ENCODE measurements at regions not wholly inside any gene's neighbourhood (a gene's known extent, or its start where the extent isn't known, plus 50 kb on each side); places are given as distances from the start of the nearest gene placed in this dataset.

DNA sequence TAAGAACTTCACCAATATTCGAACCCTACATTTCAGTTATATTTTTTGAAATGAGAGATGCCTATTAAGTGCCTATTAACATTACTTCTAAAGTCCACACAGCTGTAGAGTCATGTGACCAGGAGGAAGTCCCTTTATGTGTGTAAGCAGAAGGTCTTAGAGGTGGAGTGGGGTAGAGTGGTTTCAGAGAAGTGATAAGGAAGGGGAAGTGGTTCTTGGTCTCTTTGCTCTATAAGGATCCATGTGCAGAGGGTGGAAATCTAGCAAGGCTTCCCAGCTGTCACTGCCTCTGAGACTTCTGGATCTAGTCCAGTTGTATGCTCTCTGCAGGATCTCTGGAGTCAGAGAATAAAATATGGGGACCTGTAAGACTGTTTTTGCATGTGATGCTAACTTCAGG lies 673.9 kb downstream of the FLRT2 start:
- no peaks in the 10 kb centered on the region for H3K9me2 ChIP-seq (replicated peaks; ENCODE audit: insufficient read depth)
- no peaks in the 10 kb centered on the region for H3K9me3 ChIP-seq (ENCODE audit: low read depth)
- H2AFZ ChIP-seq = no peak overlapping the region
- H3K4me3 ChIP-seq = no peak overlapping the region
- H4K20me1 ChIP-seq (ENCODE audit: insufficient read depth, poor library complexity, severe bottlenecking) = no peaks in the 10 kb centered on the region
- DNase-seq (ENCODE audit: low spot score) = no peak
- TF ChIP-seq, protein P1, sequence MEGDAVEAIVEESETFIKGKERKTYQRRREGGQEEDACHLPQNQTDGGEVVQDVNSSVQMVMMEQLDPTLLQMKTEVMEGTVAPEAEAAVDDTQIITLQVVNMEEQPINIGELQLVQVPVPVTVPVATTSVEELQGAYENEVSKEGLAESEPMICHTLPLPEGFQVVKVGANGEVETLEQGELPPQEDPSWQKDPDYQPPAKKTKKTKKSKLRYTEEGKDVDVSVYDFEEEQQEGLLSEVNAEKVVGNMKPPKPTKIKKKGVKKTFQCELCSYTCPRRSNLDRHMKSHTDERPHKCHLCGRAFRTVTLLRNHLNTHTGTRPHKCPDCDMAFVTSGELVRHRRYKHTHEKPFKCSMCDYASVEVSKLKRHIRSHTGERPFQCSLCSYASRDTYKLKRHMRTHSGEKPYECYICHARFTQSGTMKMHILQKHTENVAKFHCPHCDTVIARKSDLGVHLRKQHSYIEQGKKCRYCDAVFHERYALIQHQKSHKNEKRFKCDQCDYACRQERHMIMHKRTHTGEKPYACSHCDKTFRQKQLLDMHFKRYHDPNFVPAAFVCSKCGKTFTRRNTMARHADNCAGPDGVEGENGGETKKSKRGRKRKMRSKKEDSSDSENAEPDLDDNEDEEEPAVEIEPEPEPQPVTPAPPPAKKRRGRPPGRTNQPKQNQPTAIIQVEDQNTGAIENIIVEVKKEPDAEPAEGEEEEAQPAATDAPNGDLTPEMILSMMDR (IDR thresholded peaks at IDR 0.05; ENCODE audit: poor library complexity) = no peak
- no peak for TF ChIP-seq EZH2phosphoT487 (IDR thresholded peaks at IDR 0.05; ENCODE audit: low read depth, severe bottlenecking, unreplicated experiment)
- TF ChIP-seq EZH2 (IDR thresholded peaks at IDR 0.05; ENCODE audit: borderline replicate concordance) = no peak
- 79% methylated on average over 1 of the region's 1 CpG for WGBS (ENCODE audit: low lambda C conversion rate, missing lambda C conversion rate)
- no peaks in the 10 kb centered on the region for H3K27me3 ChIP-seq
- no peaks in the 10 kb centered on the region for H3K36me3 ChIP-seq (replicated peaks; ENCODE audit: insufficient read depth, low read depth)
- no peaks in the 10 kb centered on the region for H3K4me1 ChIP-seq (ENCODE audit: insufficient read depth)
- H3K79me2 ChIP-seq = no peaks in the 10 kb centered on the region
- H3K4me2 ChIP-seq = no peak overlapping the region
- H3K27ac ChIP-seq = no peak overlapping the region

DNA sequence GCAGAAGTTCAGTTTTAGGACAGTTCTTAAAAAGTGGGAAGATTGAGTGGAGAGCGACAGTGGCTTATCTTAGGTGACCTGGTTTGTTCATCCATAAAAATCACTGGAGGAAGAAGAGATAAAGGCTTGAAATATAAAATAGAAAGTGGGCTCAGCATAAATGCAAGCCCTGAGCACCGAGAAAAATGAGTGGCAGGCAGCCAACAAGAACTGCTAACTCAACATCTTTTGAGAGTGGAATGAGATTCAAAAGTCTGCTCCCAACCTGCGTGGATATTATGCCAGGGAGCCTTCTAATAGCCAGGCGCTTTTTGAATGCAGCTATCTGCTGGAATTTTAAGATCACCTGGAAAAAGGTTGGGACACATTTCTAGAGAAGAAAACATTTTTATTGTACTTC lies 666.5 kb downstream of the FLRT2 start:
- Histone ChIP-seq H3K4me2 (no peak overlapping the region), H2AFZ (no peak overlapping the region), H3K4me3 (no peak overlapping the region), H3K9me3 (ENCODE audit: low read depth) (no peaks in the 10 kb centered on the region), H3K36me3 (replicated peaks; ENCODE audit: insufficient read depth, low read depth) (no peaks in the 10 kb centered on the region), H3K27ac (no peak overlapping the region), H3K4me1 (ENCODE audit: insufficient read depth) (no peaks in the 10 kb centered on the region), H3K27me3 (no peaks in the 10 kb centered on the region), H3K79me2 (no peaks in the 10 kb centered on the region), H4K20me1 (ENCODE audit: insufficient read depth, poor library complexity, severe bottlenecking) (no peaks in the 10 kb centered on the region), H3K9me2 (replicated peaks; ENCODE audit: insufficient read depth) (no peaks in the 10 kb centered on the region)
- TF ChIP-seq EZH2 (IDR thresholded peaks at IDR 0.05; ENCODE audit: borderline replicate concordance) = no peak
- TF ChIP-seq, protein P1 (IDR thresholded peaks at IDR 0.05; ENCODE audit: poor library complexity) = no peak
- TF ChIP-seq EZH2phosphoT487 (IDR thresholded peaks at IDR 0.05; ENCODE audit: low read depth, severe bottlenecking, unreplicated experiment) = no peak
- DNase-seq (ENCODE audit: low spot score) = peak; percentile 9
- WGBS (ENCODE audit: low lambda C conversion rate, missing lambda C conversion rate) = 51% methylated on average over 4 of the region's 4 CpGs

DNA sequence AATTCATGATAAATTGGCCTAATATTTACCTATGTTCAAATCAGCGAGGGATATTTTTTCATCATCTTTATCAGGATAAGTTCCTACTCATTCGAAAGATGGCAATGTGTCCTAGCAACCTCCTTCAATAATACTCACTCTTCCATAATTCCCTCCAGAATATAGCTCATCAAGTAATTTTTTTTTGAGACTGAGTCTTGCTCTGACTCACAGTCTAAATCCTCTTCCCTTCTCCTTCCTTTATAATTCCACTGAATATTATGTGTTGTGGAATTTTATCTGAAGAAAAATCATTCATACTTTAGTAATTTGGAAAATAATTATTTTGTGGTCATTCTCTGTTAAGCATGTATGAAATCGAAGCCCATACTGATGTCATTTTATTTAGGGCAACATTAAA lies 663.8 kb downstream of the FLRT2 start:
- 87% methylated on average over 3 of the region's 3 CpGs for WGBS (ENCODE audit: low lambda C conversion rate, missing lambda C conversion rate)

More for the DNA sequence above, 663.8 kb downstream of the FLRT2 start:
- no peaks in the 10 kb centered on the region for H3K9me3 ChIP-seq (ENCODE audit: low read depth)
- no peak overlapping the region for H3K4me2 ChIP-seq
- no peaks in the 10 kb centered on the region for H4K20me1 ChIP-seq (ENCODE audit: insufficient read depth, poor library complexity, severe bottlenecking)
- no peaks in the 10 kb centered on the region for H3K4me1 ChIP-seq (ENCODE audit: insufficient read depth)
- no peaks in the 10 kb centered on the region for H3K79me2 ChIP-seq
- no peak for TF ChIP-seq EZH2phosphoT487 (IDR thresholded peaks at IDR 0.05; ENCODE audit: low read depth, severe bottlenecking, unreplicated experiment)
- TF ChIP-seq, protein P1 (IDR thresholded peaks at IDR 0.05; ENCODE audit: poor library complexity) = no peak
- TF ChIP-seq EZH2 (IDR thresholded peaks at IDR 0.05; ENCODE audit: borderline replicate concordance) = no peak
- H2AFZ ChIP-seq = no peak overlapping the region
- DNase-seq (ENCODE audit: low spot score) = no peak
- no peak overlapping the region for H3K4me3 ChIP-seq
- no peaks in the 10 kb centered on the region for H3K36me3 ChIP-seq (replicated peaks; ENCODE audit: insufficient read depth, low read depth)
- H3K27ac ChIP-seq = no peak overlapping the region
- H3K27me3 ChIP-seq = no peaks in the 10 kb centered on the region
- no peaks in the 10 kb centered on the region for H3K9me2 ChIP-seq (replicated peaks; ENCODE audit: insufficient read depth)

All from hepatocyte (in vitro differentiated cells).